ENCODE measurements at regions not wholly inside any gene's neighbourhood (a gene's known extent, or its start where the extent isn't known, plus 50 kb on each side); places are given as distances from the start of the nearest gene placed in this dataset.

GRCh38 chr10:65701168-65701776 is 1224.6 kb upstream of the LRRTM3 start:
- no peak overlapping the region for H3K27ac ChIP-seq (ENCODE audit: low read depth, low read length)
- no peak overlapping the region for H3K9ac ChIP-seq (ENCODE audit: low read length in 5 of 5)
- H3K4me1 ChIP-seq (ENCODE audit: control insufficient read depth in 5 of 5, insufficient read depth in 5 of 5, low read length in 5 of 5) = no peaks in the 10 kb centered on the region
- no peaks in the 10 kb centered on the region for H3K27me3 ChIP-seq (ENCODE audit: control insufficient read depth in 5 of 5, insufficient read depth in 4 of 5, low read length in 5 of 5)
- H3K9me3 ChIP-seq (ENCODE audit: control insufficient read depth in 5 of 5, low read length in 5 of 5) = peaks cover 0 to 3% (median 0%) of the 10 kb centered on the region in 5 donors
- no peaks in the 10 kb centered on the region for H3K36me3 ChIP-seq (ENCODE audit: control insufficient read depth in 5 of 5, insufficient read depth in 5 of 5, low read length in 5 of 5)
- H3K4me3 ChIP-seq (ENCODE audit: low read depth in 1 of 5, low read length in 5 of 5) = no peak overlapping the region

- Histone ChIP-seq H3K27me3 (ENCODE audit: control insufficient read depth in 5 of 5, insufficient read depth in 4 of 5, low read length in 5 of 5) (no peaks in the 10 kb centered on the region), H3K4me3 (ENCODE audit: low read depth in 1 of 5, low read length in 5 of 5) (no peak overlapping the region)
Observed at GRCh38 chr10:65708057-65708456, 1217.8 kb upstream of the LRRTM3 start.

GRCh38 chr10:65710306-65710705 is 1215.5 kb upstream of the LRRTM3 start:
- Histone ChIP-seq H3K36me3 (ENCODE audit: control insufficient read depth in 5 of 5, insufficient read depth in 5 of 5, low read length in 5 of 5) (no peaks in the 10 kb centered on the region), H3K27ac (ENCODE audit: low read depth, low read length) (no peak overlapping the region), H3K4me3 (ENCODE audit: low read depth in 1 of 5, low read length in 5 of 5) (no peak overlapping the region), H3K27me3 (ENCODE audit: control insufficient read depth in 5 of 5, insufficient read depth in 4 of 5, low read length in 5 of 5) (no peaks in the 10 kb centered on the region), H3K4me1 (ENCODE audit: control insufficient read depth in 5 of 5, insufficient read depth in 5 of 5, low read length in 5 of 5) (no peaks in the 10 kb centered on the region), H3K9me3 (ENCODE audit: control insufficient read depth in 5 of 5, low read length in 5 of 5) (no peaks in the 10 kb centered on the region), H3K9ac (ENCODE audit: low read length in 5 of 5) (no peak overlapping the region)

More at GRCh38 chr10:65708057-65708456, 1217.8 kb upstream of the LRRTM3 start:
- Histone ChIP-seq H3K9me3 (ENCODE audit: control insufficient read depth in 5 of 5, low read length in 5 of 5) (no peaks in the 10 kb centered on the region), H3K4me1 (ENCODE audit: control insufficient read depth in 5 of 5, insufficient read depth in 5 of 5, low read length in 5 of 5) (no peaks in the 10 kb centered on the region), H3K36me3 (ENCODE audit: control insufficient read depth in 5 of 5, insufficient read depth in 5 of 5, low read length in 5 of 5) (no peaks in the 10 kb centered on the region), H3K27ac (ENCODE audit: low read depth, low read length) (no peak overlapping the region), H3K9ac (ENCODE audit: low read length in 5 of 5) (no peak overlapping the region)

GRCh38 chr10:65719790-65720189 is 1206.0 kb upstream of the LRRTM3 start:
- Histone ChIP-seq H3K9me3 (ENCODE audit: control insufficient read depth in 5 of 5, low read length in 5 of 5) (no peaks in the 10 kb centered on the region), H3K9ac (ENCODE audit: low read length in 5 of 5) (no peak overlapping the region), H3K4me3 (ENCODE audit: low read depth in 1 of 5, low read length in 5 of 5) (no peak overlapping the region), H3K27ac (ENCODE audit: low read depth, low read length) (no peak overlapping the region), H3K36me3 (ENCODE audit: control insufficient read depth in 5 of 5, insufficient read depth in 5 of 5, low read length in 5 of 5) (no peaks in the 10 kb centered on the region), H3K27me3 (ENCODE audit: control insufficient read depth in 5 of 5, insufficient read depth in 4 of 5, low read length in 5 of 5) (no peaks in the 10 kb centered on the region), H3K4me1 (ENCODE audit: control insufficient read depth in 5 of 5, insufficient read depth in 5 of 5, low read length in 5 of 5) (no peaks in the 10 kb centered on the region)

GRCh38 chr10:65720901-65721300 is 1204.9 kb upstream of the LRRTM3 start:
- Histone ChIP-seq H3K27ac (ENCODE audit: low read depth, low read length) (no peak overlapping the region), H3K4me1 (ENCODE audit: control insufficient read depth in 5 of 5, insufficient read depth in 5 of 5, low read length in 5 of 5) (no peaks in the 10 kb centered on the region), H3K36me3 (ENCODE audit: control insufficient read depth in 5 of 5, insufficient read depth in 5 of 5, low read length in 5 of 5) (no peaks in the 10 kb centered on the region), H3K27me3 (ENCODE audit: control insufficient read depth in 5 of 5, insufficient read depth in 4 of 5, low read length in 5 of 5) (no peaks in the 10 kb centered on the region), H3K9ac (ENCODE audit: low read length in 5 of 5) (no peak overlapping the region), H3K4me3 (ENCODE audit: low read depth in 1 of 5, low read length in 5 of 5) (no peak overlapping the region), H3K9me3 (ENCODE audit: control insufficient read depth in 5 of 5, low read length in 5 of 5) (no peaks in the 10 kb centered on the region)

- Histone ChIP-seq H3K27ac (ENCODE audit: low read depth, low read length) (no peak overlapping the region), H3K4me3 (ENCODE audit: low read depth in 1 of 5, low read length in 5 of 5) (no peak overlapping the region)
Observed at GRCh38 chr10:65723525-65723924, 1202.3 kb upstream of the LRRTM3 start.

GRCh38 chr10:65735382-65735781 is 1190.5 kb upstream of the LRRTM3 start:
- no peak overlapping the region for H3K9ac ChIP-seq (ENCODE audit: low read length in 5 of 5)
- H3K27ac ChIP-seq (ENCODE audit: low read depth, low read length) = no peak overlapping the region
- H3K4me1 ChIP-seq (ENCODE audit: control insufficient read depth in 5 of 5, insufficient read depth in 5 of 5, low read length in 5 of 5) = no peaks in the 10 kb centered on the region

More at GRCh38 chr10:65723525-65723924, 1202.3 kb upstream of the LRRTM3 start:
- Histone ChIP-seq H3K9me3 (ENCODE audit: control insufficient read depth in 5 of 5, low read length in 5 of 5) (peaks cover 0 to 2% (median 0%) of the 10 kb centered on the region in 5 donors), H3K27me3 (ENCODE audit: control insufficient read depth in 5 of 5, insufficient read depth in 4 of 5, low read length in 5 of 5) (no peaks in the 10 kb centered on the region), H3K36me3 (ENCODE audit: control insufficient read depth in 5 of 5, insufficient read depth in 5 of 5, low read length in 5 of 5) (no peaks in the 10 kb centered on the region), H3K9ac (ENCODE audit: low read length in 5 of 5) (no peak overlapping the region), H3K4me1 (ENCODE audit: control insufficient read depth in 5 of 5, insufficient read depth in 5 of 5, low read length in 5 of 5) (no peaks in the 10 kb centered on the region)

GRCh38 chr10:65742906-65743305 is 1182.9 kb upstream of the LRRTM3 start:
- no peak overlapping the region for H3K27ac ChIP-seq (ENCODE audit: low read depth, low read length)
- H3K9ac ChIP-seq (ENCODE audit: low read length in 5 of 5) = no peak overlapping the region
- H3K36me3 ChIP-seq (ENCODE audit: control insufficient read depth in 5 of 5, insufficient read depth in 5 of 5, low read length in 5 of 5) = no peaks in the 10 kb centered on the region
- no peaks in the 10 kb centered on the region for H3K27me3 ChIP-seq (ENCODE audit: control insufficient read depth in 5 of 5, insufficient read depth in 4 of 5, low read length in 5 of 5)
- H3K4me1 ChIP-seq (ENCODE audit: control insufficient read depth in 5 of 5, insufficient read depth in 5 of 5, low read length in 5 of 5) = no peaks in the 10 kb centered on the region
- peaks cover 0 to 2% (median 0%) of the 10 kb centered on the region in 5 donors for H3K9me3 ChIP-seq (ENCODE audit: control insufficient read depth in 5 of 5, low read length in 5 of 5)
- no peak overlapping the region for H3K4me3 ChIP-seq (ENCODE audit: low read depth in 1 of 5, low read length in 5 of 5)

More at GRCh38 chr10:65735382-65735781, 1190.5 kb upstream of the LRRTM3 start:
- Histone ChIP-seq H3K4me3 (ENCODE audit: low read depth in 1 of 5, low read length in 5 of 5) (no peak overlapping the region), H3K27me3 (ENCODE audit: control insufficient read depth in 5 of 5, insufficient read depth in 4 of 5, low read length in 5 of 5) (no peaks in the 10 kb centered on the region), H3K9me3 (ENCODE audit: control insufficient read depth in 5 of 5, low read length in 5 of 5) (peaks cover 0 to 4% (median 0%) of the 10 kb centered on the region in 5 donors), H3K36me3 (ENCODE audit: control insufficient read depth in 5 of 5, insufficient read depth in 5 of 5, low read length in 5 of 5) (no peaks in the 10 kb centered on the region)

- H3K9ac ChIP-seq (ENCODE audit: low read length in 5 of 5) = no peak overlapping the region
- H3K27ac ChIP-seq (ENCODE audit: low read depth, low read length) = no peak overlapping the region
- no peaks in the 10 kb centered on the region for H3K36me3 ChIP-seq (ENCODE audit: control insufficient read depth in 5 of 5, insufficient read depth in 5 of 5, low read length in 5 of 5)
- H3K27me3 ChIP-seq (ENCODE audit: control insufficient read depth in 5 of 5, insufficient read depth in 4 of 5, low read length in 5 of 5) = no peaks in the 10 kb centered on the region
- no peak overlapping the region for H3K4me3 ChIP-seq (ENCODE audit: low read depth in 1 of 5, low read length in 5 of 5)
- H3K4me1 ChIP-seq (ENCODE audit: control insufficient read depth in 5 of 5, insufficient read depth in 5 of 5, low read length in 5 of 5) = no peaks in the 10 kb centered on the region
- no peaks in the 10 kb centered on the region for H3K9me3 ChIP-seq (ENCODE audit: control insufficient read depth in 5 of 5, low read length in 5 of 5)
Observed at GRCh38 chr10:65751218-65751617, 1174.6 kb upstream of the LRRTM3 start.

GRCh38 chr10:65751896-65752295 is 1173.9 kb upstream of the LRRTM3 start:
- Histone ChIP-seq H3K27ac (ENCODE audit: low read depth, low read length) (no peak overlapping the region), H3K4me3 (ENCODE audit: low read depth in 1 of 5, low read length in 5 of 5) (no peak overlapping the region), H3K9ac (ENCODE audit: low read length in 5 of 5) (no peak overlapping the region), H3K9me3 (ENCODE audit: control insufficient read depth in 5 of 5, low read length in 5 of 5) (no peaks in the 10 kb centered on the region), H3K27me3 (ENCODE audit: control insufficient read depth in 5 of 5, insufficient read depth in 4 of 5, low read length in 5 of 5) (no peaks in the 10 kb centered on the region), H3K36me3 (ENCODE audit: control insufficient read depth in 5 of 5, insufficient read depth in 5 of 5, low read length in 5 of 5) (no peaks in the 10 kb centered on the region), H3K4me1 (ENCODE audit: control insufficient read depth in 5 of 5, insufficient read depth in 5 of 5, low read length in 5 of 5) (no peaks in the 10 kb centered on the region)
